ENCODE measurements at regions not wholly inside any gene's neighbourhood (a gene's known extent, or its start where the extent isn't known, plus 50 kb on each side); places are given as distances from the start of the nearest gene placed in this dataset.
A peak's percentile ranks its signal among the peaks of the same experiment; 100 is the strongest.
"Not testable (repeated sequence)": the region's sequence is repeated elsewhere in the genome, so short reads cannot be mapped to it uniquely, and the experiment has no call there.

DNA sequence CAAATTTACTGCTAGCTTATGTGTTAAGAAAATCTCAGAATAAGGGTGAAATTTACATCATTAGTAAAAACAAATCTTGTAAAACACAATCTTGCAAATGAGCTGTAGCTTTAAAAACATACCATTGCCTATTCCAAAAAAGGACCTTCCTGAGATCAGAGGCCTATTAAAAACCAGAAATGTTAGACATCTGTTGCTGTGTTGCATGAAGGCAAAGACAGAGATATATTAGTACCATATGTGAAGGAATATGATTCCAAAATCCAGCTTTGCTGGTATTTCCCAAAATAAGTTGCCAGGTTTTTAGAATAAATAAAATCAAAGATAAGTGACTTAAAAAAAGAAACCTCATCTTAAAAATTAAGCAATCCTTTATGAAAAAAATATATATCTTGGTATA, 504.1 kb upstream of the CDIN1 start:
- intact Hi-C loops (cut with DNase I), result no loop called here
- ATAC-seq (no peak), DNase-seq (ENCODE audit: low spot score) (no peak)

- ATAC-seq, result no peak
- intact Hi-C loops (cut with DNase I), result no loop called here
These were observed 500.4 kb upstream of the CDIN1 start for GRCh38 chr15:36079021-36079420.

DNA sequence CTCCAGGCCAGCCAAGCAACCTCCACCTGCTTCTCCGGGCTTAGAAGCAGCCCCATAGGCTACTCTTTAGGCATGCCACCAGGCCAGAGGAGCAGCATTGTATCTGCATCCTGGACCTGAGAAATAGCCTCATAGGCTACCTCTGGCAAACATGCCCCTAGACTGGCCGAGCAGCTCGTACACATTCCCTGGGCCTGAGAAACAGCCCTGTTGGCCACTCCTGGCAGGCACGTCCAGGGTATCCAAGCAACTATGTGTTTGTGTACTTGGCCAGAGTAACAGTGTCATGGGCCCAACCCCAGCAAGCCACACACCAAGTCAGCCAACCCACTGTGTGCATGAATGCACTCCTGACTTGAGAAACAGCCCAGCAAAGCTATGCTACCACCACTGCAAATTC, 498.7 kb upstream of the CDIN1 start:
- ATAC-seq, result no peak
- no peak for DNase-seq (ENCODE audit: low spot score)
- intact Hi-C loops (cut with DNase I), result no loop called here

More at GRCh38 chr15:36079021-36079420, 500.4 kb upstream of the CDIN1 start:
- no peak for DNase-seq (ENCODE audit: low spot score)

DNA sequence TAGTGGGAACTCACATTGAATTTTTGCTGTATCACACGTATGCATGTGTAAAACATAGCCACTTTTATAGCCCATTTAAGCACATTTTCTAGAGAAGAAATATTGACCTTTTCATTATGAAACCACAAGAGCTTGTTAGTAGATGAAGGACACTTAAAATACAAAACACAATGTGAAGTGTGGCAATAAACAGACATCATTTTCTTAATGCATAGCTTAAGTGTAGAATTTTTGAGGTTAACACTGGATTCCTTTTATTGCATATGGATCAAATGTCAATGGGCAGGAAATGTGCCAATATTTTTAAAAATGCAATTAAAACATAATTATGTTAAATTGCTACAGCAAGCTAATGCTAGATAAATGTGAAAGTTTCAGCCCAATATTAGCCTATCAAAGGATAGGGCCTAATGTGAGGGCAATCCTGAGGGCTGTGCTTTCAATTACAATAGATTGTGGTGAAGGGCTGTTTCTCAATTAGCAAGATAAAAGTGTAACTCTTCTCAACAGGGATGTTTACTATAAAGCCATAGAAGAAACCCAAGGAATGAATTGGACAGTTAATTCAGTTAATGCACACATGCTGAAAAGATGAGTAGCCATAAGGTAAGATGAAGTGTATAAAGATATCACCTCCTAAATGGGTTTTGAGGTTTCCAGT, 489.0 kb upstream of the CDIN1 start:
- ATAC-seq (no peak), DNase-seq (ENCODE audit: low spot score) (no peak)
- intact Hi-C loops (cut with DNase I), result no loop called here

DNA sequence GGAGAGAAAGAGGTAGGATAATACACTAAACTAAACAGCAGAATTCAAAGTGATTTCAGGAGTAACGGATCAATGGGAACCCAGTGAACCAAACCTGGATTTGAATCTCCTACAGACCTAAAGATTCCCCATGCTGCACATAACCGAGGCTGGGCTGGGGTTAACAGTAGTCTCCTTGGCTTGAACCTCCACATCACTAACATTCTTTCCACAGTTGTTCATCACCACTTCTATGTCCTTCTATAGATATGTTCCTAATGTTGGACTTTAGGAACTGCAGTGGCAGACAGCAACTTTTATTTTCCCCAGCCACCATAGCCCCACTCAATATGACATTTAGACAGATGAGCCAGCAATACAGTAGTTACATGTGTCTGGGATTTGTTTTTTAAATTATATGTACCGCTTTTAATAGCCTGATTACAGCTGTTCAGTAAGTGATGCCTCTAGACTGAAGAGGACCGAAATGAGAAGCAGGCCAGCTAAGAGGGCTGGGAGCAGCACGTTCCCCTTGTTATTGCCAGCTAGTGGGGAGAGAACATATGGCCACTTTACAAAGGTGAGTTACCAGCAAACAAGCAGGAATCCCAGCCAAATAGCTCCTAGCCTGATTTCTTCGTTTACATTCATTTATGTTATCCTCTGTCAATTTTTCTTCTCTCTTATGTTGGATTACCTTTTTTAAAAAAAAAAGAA, 472.6 kb upstream of the CDIN1 start:
- intact Hi-C loops (cut with DNase I), result no loop called here
- no peak for ATAC-seq

GRCh38 chr15:36108541-36108940, 470.9 kb upstream of the CDIN1 start:
- no peak for DNase-seq (ENCODE audit: low spot score)
- intact Hi-C loops (cut with DNase I), result no loop called here
- ATAC-seq, result no peak

More for the DNA sequence above, 472.6 kb upstream of the CDIN1 start:
- no peak for DNase-seq (ENCODE audit: low spot score)

GRCh38 chr15:36109943-36110658, 469.3 kb upstream of the CDIN1 start:
- intact Hi-C loops (cut with DNase I), result no loop called here
- ATAC-seq, result no peak
- DNase-seq (ENCODE audit: low spot score), result no peak

- no peak for DNase-seq (ENCODE audit: low spot score)
- intact Hi-C loops (cut with DNase I), result no loop called here
- ATAC-seq, result no peak
These were observed 468.8 kb upstream of the CDIN1 start for GRCh38 chr15:36110659-36110993.

GRCh38 chr15:36117296-36117787, 462.1 kb upstream of the CDIN1 start:
- DNase-seq (ENCODE audit: low spot score), result no peak
- intact Hi-C loops (cut with DNase I), result no loop called here
- ATAC-seq, result no peak

DNA sequence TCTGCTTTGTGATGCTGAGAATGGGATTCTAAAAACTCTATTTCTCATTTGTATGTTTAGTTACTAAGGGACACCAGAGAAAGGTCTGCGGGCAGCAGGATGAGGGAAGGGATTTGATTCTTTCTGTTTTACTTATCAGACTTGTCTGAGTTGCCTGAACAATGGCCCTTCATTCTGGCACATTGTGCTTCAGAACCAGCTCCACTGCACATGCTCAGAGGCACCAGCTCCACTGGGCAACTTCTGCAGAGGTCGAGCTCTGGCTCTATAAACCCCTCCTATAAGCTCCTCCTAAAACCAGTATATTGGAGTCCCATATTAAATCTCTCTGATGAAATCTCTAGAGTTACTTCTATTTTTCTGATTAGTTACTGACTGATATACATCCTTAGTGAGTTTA, 453.2 kb upstream of the CDIN1 start:
- ATAC-seq (no peak), DNase-seq (ENCODE audit: low spot score) (no peak)
- intact Hi-C loops (cut with DNase I), result no loop called here

DNA sequence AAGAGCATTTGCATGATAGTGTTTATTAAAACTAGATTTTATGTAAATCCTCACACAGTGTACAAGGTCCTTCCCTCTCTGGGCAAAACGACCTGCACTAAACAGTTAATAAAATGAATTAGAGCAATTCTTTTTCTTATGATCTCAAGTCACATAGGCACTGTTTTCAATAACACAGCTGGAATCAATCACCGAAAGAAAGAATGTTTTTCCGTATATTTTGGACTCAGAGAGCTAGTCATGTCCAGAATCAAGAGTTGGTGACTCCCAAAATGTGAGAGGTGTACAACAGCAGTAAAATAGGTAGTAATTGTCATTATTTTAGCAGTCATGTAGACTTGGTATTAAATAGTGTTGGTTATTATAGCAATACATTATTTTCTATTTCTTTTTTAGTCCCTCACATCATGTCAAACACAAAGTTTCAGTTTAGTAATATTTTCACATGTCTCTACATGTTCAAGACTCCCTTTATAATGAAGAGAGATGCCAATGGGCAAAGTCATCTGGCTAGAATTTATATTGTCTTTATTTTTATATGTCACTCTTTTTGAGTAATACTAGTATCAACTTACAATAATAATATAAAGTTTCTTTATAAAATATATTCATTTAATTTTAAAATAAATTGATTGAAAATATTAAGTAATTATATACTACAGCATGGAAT, 448.6 kb upstream of the CDIN1 start:
- no peak for ATAC-seq
- intact Hi-C loops (cut with DNase I), result loop anchor here (5.0 kb wide), 1 partner anchor 1123 kb away; no protein-coding TSS in a partner anchor
- DNase-seq (ENCODE audit: low spot score), result no peak

DNA sequence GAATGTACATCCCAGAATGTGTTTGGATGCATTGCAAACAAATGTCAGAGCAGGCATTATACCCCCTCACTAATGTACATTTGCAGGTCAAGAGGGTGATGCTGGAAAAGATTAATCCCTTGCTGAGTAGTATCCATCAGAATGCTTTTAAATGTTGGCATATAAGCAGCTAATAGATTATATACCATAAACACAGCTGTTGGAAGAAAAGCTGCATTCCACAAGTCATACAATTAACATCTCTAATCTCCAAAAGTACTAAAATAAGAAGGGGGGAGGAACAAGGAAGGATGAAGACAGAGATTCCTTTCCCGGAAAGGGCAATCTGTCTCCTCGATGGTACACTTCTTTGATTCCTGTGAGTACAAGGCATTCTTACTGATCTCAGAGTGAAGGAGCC, 445.7 kb upstream of the CDIN1 start:
- ATAC-seq, result no peak
- intact Hi-C loops (cut with DNase I), result loop anchor here (5.0 kb wide), 1 partner anchor 1126 kb away; no protein-coding TSS in a partner anchor
- no peak for DNase-seq (ENCODE audit: low spot score)

DNA sequence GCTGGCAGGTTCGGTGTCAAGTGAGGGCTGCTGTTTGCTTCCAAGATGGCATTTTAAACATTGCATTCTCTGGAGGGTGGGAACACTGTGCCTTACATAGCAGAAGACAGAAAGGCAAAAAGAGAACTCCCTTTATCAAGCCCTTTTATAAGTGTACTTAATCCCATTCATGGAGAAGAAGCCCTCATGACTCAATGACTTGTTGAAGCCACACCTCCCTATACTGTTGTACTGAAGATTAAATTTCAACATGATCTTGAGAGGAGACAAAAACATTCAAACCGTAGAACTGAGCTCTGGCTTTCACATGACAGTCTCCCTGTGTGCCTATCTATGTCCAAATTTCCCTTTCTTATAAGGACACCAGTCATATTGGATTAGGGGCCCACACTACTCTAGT, 443.4 kb upstream of the CDIN1 start:
- intact Hi-C loops (cut with DNase I), result no loop called here
- ATAC-seq (no peak), DNase-seq (ENCODE audit: low spot score) (no peak)

DNA sequence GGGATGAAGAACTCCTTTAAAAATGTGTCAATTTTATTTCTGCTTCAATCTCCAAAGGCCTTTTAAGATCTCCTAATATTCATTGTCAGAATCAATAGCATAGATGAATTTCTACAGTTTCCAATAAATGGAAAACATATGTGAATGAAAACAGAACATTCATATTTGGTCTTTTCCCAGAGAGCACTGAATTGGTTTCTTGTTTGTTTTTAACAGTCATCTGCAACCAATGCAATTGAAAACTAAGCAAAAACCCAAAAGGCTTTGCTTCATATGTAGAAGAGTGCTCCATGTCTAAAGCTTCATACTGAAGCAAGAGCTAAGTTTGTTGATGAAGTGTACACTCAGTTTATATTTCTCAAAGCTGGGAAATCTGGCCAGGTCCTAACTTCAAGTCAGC, 426.5 kb upstream of the CDIN1 start:
- DNase-seq (ENCODE audit: low spot score) (no peak), ATAC-seq (no peak)
- intact Hi-C loops (cut with DNase I), result no loop called here

DNA sequence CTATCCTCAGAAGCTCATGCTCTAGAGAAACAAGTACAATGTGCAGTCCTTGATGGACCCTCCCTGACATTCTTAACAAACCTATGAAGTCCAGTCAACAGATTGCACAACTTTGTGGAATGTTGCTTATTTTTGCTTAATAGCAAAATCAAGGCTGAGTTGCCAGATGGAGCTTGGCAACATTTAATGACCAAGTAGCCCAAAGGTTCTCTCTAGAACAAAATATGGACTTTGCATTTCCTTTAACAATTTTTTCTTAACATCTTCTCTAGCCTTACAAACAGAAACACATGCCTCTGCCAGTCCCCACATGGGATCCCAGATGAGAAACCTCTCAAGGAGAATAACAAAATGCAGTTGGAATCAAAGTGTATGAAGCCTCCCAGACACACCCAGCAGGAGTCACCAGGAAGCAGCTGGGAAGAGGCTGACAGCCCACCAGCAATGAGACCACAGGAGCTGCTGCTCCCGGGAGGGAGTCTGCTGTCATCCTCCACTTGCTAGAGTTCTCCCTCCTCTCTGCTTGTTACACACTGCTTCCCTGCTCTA, 422.5 kb upstream of the CDIN1 start:
- intact Hi-C loops (cut with DNase I), result no loop called here
- ATAC-seq (peak; percentile 86), DNase-seq (ENCODE audit: low spot score) (no peak)

DNA sequence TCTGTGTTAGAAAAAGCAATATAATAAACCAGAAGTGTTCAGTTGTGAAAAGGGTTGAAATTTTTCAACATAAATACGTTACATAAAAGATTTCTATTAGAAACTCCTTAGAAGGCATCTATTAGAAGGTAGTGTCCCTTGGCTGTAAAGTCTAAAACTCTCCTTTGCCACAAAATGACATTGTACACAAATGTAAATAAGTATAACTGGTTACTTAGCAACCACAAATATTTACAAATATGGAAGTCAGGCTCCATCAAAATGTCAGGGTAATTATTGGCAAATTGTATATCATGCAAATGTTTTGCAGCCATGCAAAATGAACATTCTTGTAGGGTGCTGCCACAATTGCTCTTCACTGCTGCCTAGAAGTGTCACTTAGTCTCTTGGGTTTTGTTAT, 419.1 kb upstream of the CDIN1 start:
- DNase-seq (ENCODE audit: low spot score) (no peak), ATAC-seq (no peak)
- intact Hi-C loops (cut with DNase I), result no loop called here

DNA sequence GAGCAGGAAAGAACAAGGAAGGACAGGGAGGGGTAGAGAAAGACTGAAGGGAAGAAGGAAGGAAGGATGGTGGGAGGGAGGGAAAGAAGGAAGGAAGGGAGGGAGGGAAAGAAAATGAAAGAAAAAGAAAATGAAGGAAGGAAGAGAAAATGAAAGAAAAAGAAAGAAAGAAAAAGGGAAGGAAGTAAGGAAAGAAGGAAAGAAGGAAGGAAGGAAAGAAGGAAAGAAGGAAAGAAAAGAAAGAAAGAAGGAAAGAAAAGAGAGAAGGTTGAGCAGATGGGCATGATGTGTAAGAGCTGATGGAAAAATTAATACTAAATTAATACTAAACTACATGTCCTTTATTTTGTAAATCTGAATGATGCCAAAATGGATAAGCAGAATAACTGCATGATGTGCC, 418.3 kb upstream of the CDIN1 start:
- ATAC-seq (no peak), DNase-seq (ENCODE audit: low spot score) (no peak)
- intact Hi-C loops (cut with DNase I), result no loop called here

DNA sequence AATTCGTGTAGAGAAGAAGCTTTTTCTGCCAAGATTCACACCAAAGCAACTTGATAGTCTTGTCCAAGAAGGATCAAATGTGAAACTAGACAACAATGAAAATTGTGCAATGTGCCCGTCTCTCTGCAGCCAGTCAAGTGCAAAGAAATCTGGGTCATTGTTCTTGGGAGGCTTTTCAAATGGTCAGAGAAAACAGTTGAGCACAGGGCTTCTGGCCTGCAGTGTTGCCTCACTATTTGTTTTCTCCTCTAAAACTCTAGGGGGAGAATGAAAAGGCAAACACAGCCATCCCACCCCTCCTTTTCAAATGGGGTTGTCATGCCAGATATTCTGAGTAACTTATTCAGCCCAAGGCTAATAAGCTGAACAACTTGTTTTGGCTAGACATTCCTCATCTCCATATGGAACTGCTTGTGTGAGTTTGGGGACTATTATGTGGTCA, 417.6 kb upstream of the CDIN1 start:
- DNase-seq (ENCODE audit: low spot score) (no peak), ATAC-seq (peak; percentile 96)

DNA sequence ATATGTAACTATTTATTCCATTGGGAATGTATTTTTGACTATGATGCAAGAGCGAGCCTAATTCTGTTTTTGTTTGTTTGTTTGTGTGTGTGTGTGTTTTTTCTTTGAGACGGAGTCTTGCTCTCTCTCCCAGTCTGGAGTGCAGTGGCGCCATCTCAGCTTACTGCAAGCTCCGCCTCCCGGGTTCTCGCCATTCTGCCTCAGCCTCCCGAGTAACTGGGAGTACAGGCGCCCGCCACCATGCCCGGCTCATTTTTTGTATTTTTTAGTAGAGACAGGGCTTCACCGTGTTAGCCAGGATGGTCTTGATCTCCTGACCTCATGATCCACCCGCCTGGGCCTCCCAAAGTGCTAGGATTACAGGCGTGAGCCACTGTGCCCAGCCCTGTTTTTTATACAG, 415.4 kb upstream of the CDIN1 start:
- intact Hi-C loops (cut with DNase I); DNase-seq (ENCODE audit: low spot score); ATAC-seq: not testable (repeated sequence)

More for the DNA sequence above, 417.6 kb upstream of the CDIN1 start:
- intact Hi-C loops (cut with DNase I), result no loop called here
